Transverse colon (tissue), 4 donors: ENCODE measurements at regions not wholly inside any gene's neighbourhood (a gene's known extent, or its start where the extent isn't known, plus 50 kb on each side); places are given as distances from the start of the nearest gene placed in this dataset.

ENCODE experiments used
- DNase-seq: peaks from one replicate; pipeline ENCODE4 v3.0.0-alpha.2; 2019
- H3K27ac ChIP-seq, 4 donors: fragments of 200-600 bp; sonication (generic); 2 replicates each; pipeline ENCODE4 v1.5.1; 2016 to 2018; ENCODE audit warnings: inconsistent platforms in 4 of 4
- H3K27me3 ChIP-seq: fragments of 200-600 bp; sonication (generic); 2 replicates; pipeline ENCODE4 v1.5.1; 2017; ENCODE audit warnings: inconsistent platforms
- H3K36me3 ChIP-seq, 4 donors: fragments of 200-600 bp; sonication (generic); 2 replicates each; pipeline ENCODE4 v1.5.1; 2017 to 2019; ENCODE audit warnings: inconsistent platforms in 4 of 4
- H3K4me1 ChIP-seq, 4 donors: fragments of 200-600 bp; sonication (generic); 2 replicates each; pipeline ENCODE4 v1.5.1; 2017 to 2020; ENCODE audit warnings: inconsistent platforms in 4 of 4
- H3K4me3 ChIP-seq, 4 donors: fragments of 200-600 bp; sonication (generic); 1 replicate in 1 of 4; 2 replicates in 3 of 4; pipeline versions ENCODE4 v1.5.1 to v1.6.1; 2017 to 2019; ENCODE audit warnings: inconsistent platforms in 4 of 4
- H3K9me3 ChIP-seq, 2 donors: fragments of 200-600 bp; sonication (generic); 2 replicates each; pipeline ENCODE4 v1.5.1; 2017 to 2019; ENCODE audit warnings: inconsistent platforms in 2 of 2
- CTCF ChIP-seq, 5 experiments: fragments of 200-600 bp in 3 of 5; fragments of 450-650 bp in 2 of 5; sonication (generic) in 3 of 5; IDR thresholded peaks; 1 replicate in 2 of 5; 2 replicates in 3 of 5; pipeline ENCODE4 v1.5.1; 2016 to 2017; ENCODE audit warnings: antibody characterized with exemption in 5 of 5, inconsistent platforms in 3 of 5, mild to moderate bottlenecking in 2 of 5, moderate library complexity in 1 of 5
- EP300 ChIP-seq: sonication (generic); formaldehyde crosslinking; IDR thresholded peaks from one replicate; pipeline ENCODE4 v1.6.1; 2017; ENCODE audit warnings: antibody characterized with exemption, low read depth
- POLR2A ChIP-seq: fragments of 450-650 bp; IDR thresholded peaks from one replicate; pipeline ENCODE4 v1.6.1; 2016; ENCODE audit warnings: antibody characterized with exemption, mild to moderate bottlenecking, moderate library complexity
- POLR2AphosphoS5 ChIP-seq, 3 donors: sonication (generic); formaldehyde crosslinking; IDR thresholded peaks; one replicate each; pipeline ENCODE4 v1.6.1; 2016; ENCODE audit warnings: antibody characterized with exemption in 3 of 3
- WGBS, 2 donors: methylation state at CpG; one replicate each; pipeline ENCODE4 v1.1.5; 2018; ENCODE audit warnings: low coverage in 1 of 2; 5-methylcytosine and 5-hydroxymethylcytosine counted together
- in situ Hi-C, 4 donors: fragments of 200-750 bp; cut with MboI; loops; one replicate each; pipeline versions ENCODE4 v1.15.0 to v1.15.1; 2017; ENCODE audit warnings: low sequenced_read_pairs in 3 of 4, low pct_ligation_motif_present in 1 of 4, low pct_unique_long_range_greater_than_20kb in 1 of 4
- intact Hi-C: fragments of 100-400 bp; cut with DNase I; formaldehyde crosslinking; loops from one replicate; pipeline ENCODE4 v1.15.1; 2023; ENCODE audit warnings: low total_unique reads

GRCh38 chr7:9621927-9622326 is 1188.5 kb downstream of the NXPH1 start:
- no peak for TF ChIP-seq POLR2A
- no peak for TF ChIP-seq POLR2AphosphoS5 (IDR thresholded peaks at IDR 0.05)
- TF ChIP-seq CTCF (IDR thresholded peaks at IDR 0.05), result no peak
- no peak for TF ChIP-seq EP300
- Histone ChIP-seq H3K9me3 (peaks cover 0 to 6% of the 10 kb centered on the region in 2 donors), H3K27ac (no peak overlapping the region), H3K4me1 (no peaks in the 10 kb centered on the region), H3K4me3 (no peak overlapping the region), H3K27me3 (no peaks in the 10 kb centered on the region), H3K36me3 (no peaks in the 10 kb centered on the region)
- in situ Hi-C loops (loop anchor here in 1 of 4 donors (25.0 kb wide), 1 partner anchor 90 kb away; no protein-coding TSS in a partner anchor), intact Hi-C loops (no loop called here)
- 80 to 93% methylated on average over 1 to 9 of the region's 9 CpGs for WGBS, 2 donors
- no peak for DNase-seq

GRCh38 chr7:9625953-9626352 is 1192.5 kb downstream of the NXPH1 start:
- DNase-seq, result no peak
- Histone ChIP-seq H3K4me3 (no peak overlapping the region), H3K27ac (no peak overlapping the region), H3K9me3 (no peaks in the 10 kb centered on the region), H3K27me3 (no peaks in the 10 kb centered on the region), H3K36me3 (no peaks in the 10 kb centered on the region), H3K4me1 (no peaks in the 10 kb centered on the region)
- in situ Hi-C loops, result no loop called here
- intact Hi-C loops, result no loop called here
- TF ChIP-seq POLR2AphosphoS5 (IDR thresholded peaks at IDR 0.05) (no peak), CTCF (IDR thresholded peaks at IDR 0.05) (no peak), EP300 (no peak), POLR2A (no peak)
- WGBS, 2 donors, result 92 to 100% methylated on average over 1 to 3 of the region's 3 CpGs

GRCh38 chr7:9645756-9646155 is 1212.3 kb downstream of the NXPH1 start:
- WGBS, 2 donors, result 89 to 96% methylated on average over 2 of the region's 2 CpGs
- Histone ChIP-seq H3K4me3 (no peak overlapping the region), H3K27me3 (no peaks in the 10 kb centered on the region), H3K4me1 (no peaks in the 10 kb centered on the region), H3K9me3 (no peaks in the 10 kb centered on the region), H3K36me3 (no peaks in the 10 kb centered on the region), H3K27ac (no peak overlapping the region)
- TF ChIP-seq EP300 (no peak), POLR2AphosphoS5 (IDR thresholded peaks at IDR 0.05) (no peak), POLR2A (no peak), CTCF (IDR thresholded peaks at IDR 0.05) (no peak)
- in situ Hi-C loops, result no loop called here
- intact Hi-C loops, result no loop called here
- no peak for DNase-seq

GRCh38 chr7:9657257-9657656 is 1223.8 kb downstream of the NXPH1 start:
- no peaks in the 10 kb centered on the region for H3K4me1 ChIP-seq
- in situ Hi-C loops (no loop called here), intact Hi-C loops (no loop called here)
- H3K36me3 ChIP-seq, result no peaks in the 10 kb centered on the region
- no peak overlapping the region for H3K4me3 ChIP-seq
- WGBS, 2 donors, result 77 to 88% methylated on average over 4 of the region's 4 CpGs
- H3K27me3 ChIP-seq, result no peaks in the 10 kb centered on the region
- no peak overlapping the region for H3K27ac ChIP-seq
- DNase-seq, result no peak
- TF ChIP-seq EP300, result no peak
- no peak for TF ChIP-seq POLR2AphosphoS5 (IDR thresholded peaks at IDR 0.05)
- no peak for TF ChIP-seq POLR2A
- TF ChIP-seq CTCF (IDR thresholded peaks at IDR 0.05), result no peak
- H3K9me3 ChIP-seq, result peaks cover 0 to 4% of the 10 kb centered on the region in 2 donors
